ENCODE measurements at regions not wholly inside any gene's neighbourhood (a gene's known extent, or its start where the extent isn't known, plus 50 kb on each side); places are given as distances from the start of the nearest gene placed in this dataset.

GRCh38 chr9:107862323-107862722 lies 372.8 kb upstream of the KLF4 start:
- TF ChIP-seq EZH2 (IDR thresholded peaks at IDR 0.05; ENCODE audit: borderline replicate concordance, insufficient read depth, low read depth, low read length, poor library complexity, severe bottlenecking) (no peak), CTCF (IDR thresholded peaks at IDR 0.05) (no peak)

Data from B cell (primary cell).